ENCODE measurements at regions not wholly inside any gene's neighbourhood (a gene's known extent, or its start where the extent isn't known, plus 50 kb on each side); places are given as distances from the start of the nearest gene placed in this dataset.

- no peak for TF ChIP-seq CTCF (IDR thresholded peaks at IDR 0.05; ENCODE audit: insufficient read depth, low read length)
- TF ChIP-seq POLR2AphosphoS5 (IDR thresholded peaks at IDR 0.05; ENCODE audit: low read depth), result no peak
- no peak for TF ChIP-seq REST (IDR thresholded peaks at IDR 0.05; ENCODE audit: insufficient replicate concordance, low read depth)
- TF ChIP-seq GABPA (IDR thresholded peaks at IDR 0.05; ENCODE audit: low read depth), result no peak
- no peak for TF ChIP-seq SPI1 (IDR thresholded peaks at IDR 0.05; ENCODE audit: borderline replicate concordance, low read depth)
Measured at GRCh38 chr15:93231261-93231925, 142.4 kb upstream of the RGMA start.

Measured in HL-60 (cell line).